Right forelimb (tissue), 1 donor: ENCODE measurements at regions not wholly inside any gene's neighbourhood (a gene's known extent, or its start where the extent isn't known, plus 50 kb on each side); places are given as distances from the start of the nearest gene placed in this dataset.
"Not testable (repeated sequence)": the region's sequence is repeated elsewhere in the genome, so short reads cannot be mapped to it uniquely, and the experiment has no call there.

Experiments
- DNase-seq: peaks from one replicate; pipeline ENCODE4 v3.0.0-alpha.2; 2018

DNA sequence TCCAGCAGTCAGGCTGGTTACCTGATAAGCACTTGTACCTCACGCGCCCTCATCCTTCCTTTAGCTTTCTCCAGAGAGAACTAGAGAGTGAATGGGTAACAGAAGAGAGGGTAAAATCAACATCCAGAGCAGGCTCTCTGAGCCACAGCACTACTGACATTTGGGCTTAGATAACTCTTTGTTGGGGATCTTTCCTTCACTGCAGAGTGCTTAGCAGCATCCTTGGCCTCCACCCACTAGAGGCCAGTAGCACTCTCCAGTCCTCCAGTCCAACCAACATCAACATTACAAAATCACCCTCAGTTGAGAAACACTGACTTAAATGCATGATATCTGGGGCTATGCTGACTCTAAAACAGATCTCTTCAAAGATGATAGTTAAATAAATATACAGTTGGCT, 220.7 kb downstream of the TACR3 start:
- no peak for DNase-seq

DNA sequence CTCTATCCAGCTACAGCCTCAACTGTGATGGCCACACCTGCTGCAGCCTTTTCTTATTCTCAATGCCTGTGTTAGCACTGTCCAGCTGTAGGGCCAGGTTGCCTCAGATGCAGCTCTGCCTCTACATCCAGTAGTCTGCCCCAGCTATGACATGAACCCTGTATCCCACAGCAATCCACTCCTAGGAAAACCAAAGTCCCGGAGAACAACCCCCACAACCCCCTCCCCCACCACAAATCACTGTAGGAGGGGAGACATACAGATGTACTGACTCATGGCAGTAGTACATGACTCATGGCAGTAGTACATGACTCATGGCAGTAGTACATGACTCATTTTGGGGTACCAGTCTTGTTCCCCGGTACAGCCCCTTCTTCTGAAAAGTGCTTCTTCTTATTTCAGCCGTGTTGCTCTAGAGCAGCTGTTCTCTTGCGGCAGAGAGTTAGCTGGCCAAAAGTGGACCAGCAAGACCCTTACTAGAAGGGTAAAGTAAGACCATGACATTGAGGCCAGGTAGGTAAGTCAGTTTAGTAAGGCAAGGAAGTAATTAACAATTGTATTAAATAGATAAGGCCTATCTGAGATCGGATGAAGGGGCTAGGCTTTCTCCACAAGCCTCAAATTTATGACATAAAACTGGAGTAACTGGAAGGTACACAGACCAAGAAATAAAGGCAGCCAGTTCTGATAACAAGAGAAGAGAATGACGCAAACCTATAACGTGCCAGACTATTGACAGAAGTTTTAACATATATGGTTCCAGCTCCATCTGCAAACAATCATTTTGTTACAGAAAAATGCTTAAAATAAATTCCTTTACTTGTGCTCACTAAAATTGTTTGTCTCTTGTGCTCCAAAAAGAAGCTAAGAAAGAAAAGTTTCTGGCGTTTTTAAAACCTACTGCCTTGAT, 221.4 kb downstream of the TACR3 start:
- no peak for DNase-seq

GRCh38 chr4:103497692-103498091, 222.1 kb downstream of the TACR3 start:
- DNase-seq: no peak

DNA sequence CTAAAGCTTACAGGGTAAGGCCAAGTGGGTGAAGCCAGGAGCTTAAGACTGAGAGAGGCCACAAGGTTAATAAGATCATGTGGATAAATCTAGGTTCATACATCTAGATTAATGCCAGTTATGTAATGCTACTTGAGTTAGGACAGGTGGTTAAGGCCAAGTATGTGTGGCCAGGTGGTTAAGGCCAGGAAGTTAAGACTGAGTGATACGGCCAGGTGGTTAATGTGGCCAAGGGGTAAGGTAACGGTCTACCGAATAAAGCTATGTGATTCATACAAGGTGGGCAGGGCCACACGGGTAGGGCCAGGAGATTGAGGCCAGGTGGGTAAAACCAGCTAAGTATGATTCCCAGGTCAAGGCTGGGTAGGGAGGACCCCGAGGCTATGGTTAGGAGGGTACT, 223.0 kb downstream of the TACR3 start:
- DNase-seq: no peak

- no peak for DNase-seq
These were observed 226.2 kb downstream of the TACR3 start for GRCh38 chr4:103493450-103494159.

- not testable (repeated sequence) for DNase-seq
These were observed 234.5 kb downstream of the TACR3 start for GRCh38 chr4:103485296-103485695.

GRCh38 chr4:103484521-103484920, 235.3 kb downstream of the TACR3 start:
- no peak for DNase-seq

DNA sequence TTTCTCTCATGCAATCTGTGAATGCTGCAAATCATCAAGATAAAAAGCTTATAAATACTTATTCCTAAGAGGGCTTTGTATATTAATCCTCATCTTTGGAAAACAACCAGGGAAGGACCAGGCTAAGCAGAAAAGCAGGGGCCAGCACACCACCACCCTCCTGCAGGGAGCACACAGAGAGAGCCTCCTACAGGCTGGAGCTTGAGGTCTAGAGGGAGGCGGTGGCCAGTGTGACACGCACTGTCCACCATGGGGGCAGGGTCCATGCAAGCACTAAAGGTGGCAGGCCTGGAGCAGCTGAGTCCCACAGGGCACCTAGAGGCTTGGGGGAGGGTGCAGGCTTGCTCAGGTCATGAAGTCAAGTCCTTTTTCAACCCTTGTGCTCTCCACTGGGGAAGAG, 236.9 kb downstream of the TACR3 start:
- no peak for DNase-seq

DNA sequence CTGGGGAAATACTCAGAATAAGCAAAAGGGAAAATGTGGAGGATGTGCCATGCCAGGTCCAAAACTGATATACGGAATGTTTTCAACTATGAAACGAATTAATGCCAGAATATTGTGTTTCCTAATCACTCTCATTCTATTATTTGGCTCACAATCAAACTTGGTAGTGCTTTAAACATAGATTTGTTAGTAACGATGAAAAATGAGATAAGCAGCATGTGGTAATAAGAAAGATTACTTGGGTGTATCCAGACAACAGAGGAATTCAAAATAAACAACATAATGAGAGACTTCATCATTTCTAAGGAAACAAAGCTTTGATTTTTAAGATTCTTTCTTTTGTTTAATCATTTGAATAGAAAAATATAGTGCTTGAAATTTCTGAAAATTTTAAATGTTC, 237.3 kb downstream of the TACR3 start:
- DNase-seq: no peak

- DNase-seq: no peak
These were observed 241.1 kb downstream of the TACR3 start for GRCh38 chr4:103478734-103479133.

- no peak for DNase-seq
These were observed 241.6 kb downstream of the TACR3 start for GRCh38 chr4:103478210-103478609.

- DNase-seq: no peak
These were observed 259.4 kb upstream of the CENPE start for GRCh38 chr4:103457566-103457965.

- no peak for DNase-seq
These were observed 253.2 kb upstream of the CENPE start for GRCh38 chr4:103451341-103451740.

DNA sequence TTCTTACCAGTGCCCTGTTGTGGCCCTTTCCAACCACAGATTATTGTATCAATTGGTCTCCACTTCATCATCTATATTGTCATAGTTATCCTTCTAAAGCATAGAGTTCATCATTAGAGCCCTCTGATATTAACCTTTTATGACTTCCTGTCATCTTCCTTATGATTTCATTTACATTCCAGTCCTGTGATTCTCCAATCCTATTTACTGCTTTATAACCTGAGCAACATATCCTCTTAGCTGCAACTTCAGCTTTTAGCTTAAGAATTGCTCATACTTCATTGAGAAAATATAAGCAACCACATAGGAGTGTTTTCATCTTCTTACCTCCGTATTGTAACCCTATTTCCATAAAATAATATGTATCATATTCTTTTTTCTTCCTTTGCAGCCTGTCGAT, 252.6 kb upstream of the CENPE start:
- no peak for DNase-seq

- no peak for DNase-seq
These were observed 251.3 kb upstream of the CENPE start for GRCh38 chr4:103449296-103450023.

DNA sequence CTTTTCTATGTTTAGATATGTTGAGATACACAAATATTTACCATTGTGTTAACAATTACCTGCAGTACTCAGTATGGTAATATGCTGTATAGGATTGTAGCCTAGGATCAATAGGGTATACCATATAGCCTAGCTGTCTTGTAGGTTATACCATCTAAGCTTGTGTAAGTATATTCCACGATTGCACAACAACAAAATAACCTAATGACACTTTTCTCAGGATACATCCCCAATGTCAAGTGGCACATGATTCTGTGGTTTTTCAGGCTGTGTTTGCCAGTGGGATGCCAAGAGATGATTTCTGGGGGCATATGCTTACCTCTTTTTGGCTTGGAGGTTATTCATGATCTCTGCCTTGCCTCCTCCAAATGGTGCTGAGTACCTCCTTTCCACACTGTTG, 247.2 kb upstream of the CENPE start:
- no peak for DNase-seq

GRCh38 chr4:103443324-103443723, 245.2 kb upstream of the CENPE start:
- no peak for DNase-seq

DNA sequence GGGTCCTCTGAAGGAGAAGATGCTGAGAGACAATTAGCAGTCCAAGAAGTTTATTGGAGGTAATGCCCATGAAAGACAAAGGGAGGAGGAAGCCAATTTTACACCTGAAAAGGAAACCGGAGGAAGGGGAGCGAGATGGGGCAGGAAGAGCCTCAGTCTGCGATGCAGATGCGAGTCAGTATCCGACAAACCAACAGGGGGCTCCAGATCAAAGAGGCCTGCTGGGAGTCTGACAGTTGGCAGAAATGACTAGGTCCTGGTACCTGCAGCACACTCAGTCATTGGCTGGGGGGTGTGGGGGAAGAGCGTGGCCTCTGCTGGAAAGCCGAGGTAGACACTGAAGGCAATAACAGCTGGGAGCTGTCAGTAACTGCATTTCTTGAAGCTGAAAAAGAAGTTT, 231.1 kb upstream of the CENPE start:
- DNase-seq: no peak

DNA sequence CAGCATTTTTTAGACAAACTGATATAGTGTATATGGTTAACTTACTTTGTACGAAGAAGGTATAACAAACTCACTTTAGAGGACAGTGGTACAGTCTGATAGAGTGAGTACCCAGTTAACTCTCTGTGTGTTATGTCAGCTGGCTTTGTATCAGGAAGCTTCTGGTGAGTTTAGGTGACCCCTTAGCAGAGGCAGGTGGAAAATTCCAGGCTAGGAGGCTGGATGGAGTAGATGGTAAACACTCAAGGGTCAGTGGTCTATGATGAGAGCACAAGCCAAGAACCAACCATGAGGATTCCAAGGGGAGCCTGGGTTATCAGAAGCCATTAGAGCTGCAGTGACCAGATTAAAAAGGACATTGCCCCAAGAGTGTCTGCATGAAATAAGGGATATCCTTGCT, 227.3 kb upstream of the CENPE start:
- no peak for DNase-seq

- DNase-seq: no peak
These were observed 226.7 kb upstream of the CENPE start for GRCh38 chr4:103424853-103425252.

DNA sequence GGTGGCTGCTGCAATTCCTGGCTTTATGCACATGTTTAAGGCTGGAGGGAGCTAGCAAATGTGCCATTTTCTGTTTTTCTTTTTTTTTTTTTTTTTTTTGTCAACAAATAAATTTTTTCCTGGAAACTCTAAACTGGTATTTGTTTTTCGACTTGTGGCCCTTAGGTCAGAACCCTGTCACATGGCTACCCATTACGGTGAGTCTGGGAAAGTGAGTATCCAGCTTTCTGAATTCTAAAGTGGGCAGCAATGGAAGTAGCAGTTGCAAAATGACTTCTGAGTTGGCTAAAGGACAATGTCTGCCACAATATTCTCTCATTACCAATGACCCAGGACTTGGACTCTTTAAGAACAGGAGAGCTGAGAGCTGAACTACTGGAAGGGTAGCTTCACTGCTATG, 225.1 kb upstream of the CENPE start:
- DNase-seq: no peak

DNA sequence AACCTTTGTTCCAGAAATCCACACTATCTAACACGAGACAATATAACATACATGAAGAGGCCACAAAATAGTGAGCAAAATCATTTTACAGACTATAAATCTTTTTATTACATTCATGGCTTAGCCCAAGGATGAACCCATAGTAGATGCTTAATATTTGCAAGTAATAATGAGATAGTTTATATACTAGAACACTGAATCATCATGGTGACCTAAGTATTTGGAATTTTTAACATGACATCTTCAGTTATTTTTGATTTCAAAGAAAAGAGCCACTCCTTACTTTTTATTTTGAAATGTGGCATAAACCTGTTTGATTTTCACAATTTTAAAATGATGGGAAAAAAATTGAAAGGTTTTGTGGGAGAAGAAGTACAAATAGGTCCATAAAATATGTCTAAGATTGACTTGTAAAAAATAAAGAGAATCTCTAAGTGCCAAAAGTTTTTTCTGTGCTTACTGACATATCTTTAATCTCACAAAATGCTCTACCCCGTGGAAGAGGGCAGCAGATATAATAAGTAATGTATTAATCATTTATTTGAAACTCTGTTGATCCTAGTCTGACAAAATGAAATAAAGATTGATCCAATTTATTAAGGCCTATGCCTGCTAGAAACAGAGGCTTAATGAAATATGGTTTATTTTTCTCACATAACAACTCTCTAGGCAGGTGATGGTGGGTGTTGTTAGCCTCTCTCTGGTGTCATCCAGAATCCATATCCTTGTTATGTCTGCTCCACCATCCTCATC, 224.5 kb upstream of the CENPE start:
- DNase-seq: no peak

DNA sequence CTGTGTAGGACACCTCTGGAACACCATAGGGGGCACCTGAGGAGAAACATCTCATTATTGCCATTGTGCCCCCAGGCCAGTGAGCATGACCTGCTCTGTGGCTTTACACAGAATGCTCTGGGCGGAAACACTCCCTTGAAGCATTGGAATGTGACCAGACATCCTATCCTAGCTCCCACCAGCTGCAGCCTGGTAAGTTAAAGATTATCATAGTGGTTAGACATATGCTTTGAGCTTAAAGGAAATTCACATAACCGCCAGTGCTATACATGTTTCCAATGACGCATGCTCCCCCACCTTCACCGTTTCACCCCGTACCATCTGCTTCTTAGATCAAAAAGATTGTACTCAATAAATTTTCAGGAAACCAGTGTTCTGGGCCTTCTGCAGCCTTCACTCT, 217.7 kb upstream of the CENPE start:
- DNase-seq: no peak
